ENCODE measurements at regions not wholly inside any gene's neighbourhood (a gene's known extent, or its start where the extent isn't known, plus 50 kb on each side); places are given as distances from the start of the nearest gene placed in this dataset.

GRCh38 chr10:21159669-21160068 is 262.6 kb upstream of the NEBL start:
- H3K27ac Mint-ChIP-seq: no peak overlapping the region
- peaks cover 12% of the 10 kb centered on the region for H3K9me3 Mint-ChIP-seq
- no peak for TF ChIP-seq CTCF (IDR thresholded peaks at IDR 0.05)
- peaks cover 18% of the 10 kb centered on the region for H3K36me3 Mint-ChIP-seq (ENCODE audit: low read depth)
- no peak overlapping the region for H3K4me3 Mint-ChIP-seq
- DNase-seq: no peak
- H3K4me1 Mint-ChIP-seq: peaks cover 15% of the 10 kb centered on the region
- H3K27me3 Mint-ChIP-seq (ENCODE audit: low read depth, poor library complexity): peaks cover 11% of the 10 kb centered on the region

GRCh38 chr10:21158301-21158700 is 261.2 kb upstream of the NEBL start:
- no peak for DNase-seq
- Mint-ChIP-seq H3K27me3 (ENCODE audit: low read depth, poor library complexity) (peaks cover 11% of the 10 kb centered on the region), H3K36me3 (ENCODE audit: low read depth) (peaks cover 14% of the 10 kb centered on the region), H3K9me3 (peaks cover 12% of the 10 kb centered on the region), H3K27ac (no peak overlapping the region), H3K4me1 (peaks cover 10% of the 10 kb centered on the region), H3K4me3 (no peak overlapping the region)
- TF ChIP-seq CTCF (IDR thresholded peaks at IDR 0.05): no peak

GRCh38 chr10:21157664-21158063 is 260.6 kb upstream of the NEBL start:
- Mint-ChIP-seq H3K4me1 (peaks cover 10% of the 10 kb centered on the region), H3K9me3 (peaks cover 11% of the 10 kb centered on the region), H3K36me3 (ENCODE audit: low read depth) (peaks cover 11% of the 10 kb centered on the region), H3K4me3 (no peak overlapping the region), H3K27ac (no peak overlapping the region), H3K27me3 (ENCODE audit: low read depth, poor library complexity) (peaks cover 10% of the 10 kb centered on the region)
- no peak for DNase-seq
- TF ChIP-seq CTCF (IDR thresholded peaks at IDR 0.05): no peak

GRCh38 chr10:21150166-21150565 is 253.1 kb upstream of the NEBL start:
- Mint-ChIP-seq H3K9me3 (no peaks in the 10 kb centered on the region), H3K4me3 (no peak overlapping the region), H3K27me3 (ENCODE audit: low read depth, poor library complexity) (peaks cover 10% of the 10 kb centered on the region), H3K36me3 (ENCODE audit: low read depth) (no peaks in the 10 kb centered on the region), H3K27ac (no peak overlapping the region), H3K4me1 (peaks cover 6% of the 10 kb centered on the region)
- no peak for DNase-seq
- TF ChIP-seq CTCF (IDR thresholded peaks at IDR 0.05): no peak

GRCh38 chr10:21146436-21146789 is 249.3 kb upstream of the NEBL start:
- no peaks in the 10 kb centered on the region for H3K9me3 Mint-ChIP-seq
- H3K36me3 Mint-ChIP-seq (ENCODE audit: low read depth): no peaks in the 10 kb centered on the region
- no peak for DNase-seq
- H3K4me1 Mint-ChIP-seq: peaks cover 2% of the 10 kb centered on the region
- no peak overlapping the region for H3K4me3 Mint-ChIP-seq
- peaks cover 8% of the 10 kb centered on the region for H3K27me3 Mint-ChIP-seq (ENCODE audit: low read depth, poor library complexity)
- no peak overlapping the region for H3K27ac Mint-ChIP-seq
- no peak for TF ChIP-seq CTCF (IDR thresholded peaks at IDR 0.05)

GRCh38 chr10:21145751-21146435 is 248.8 kb upstream of the NEBL start:
- DNase-seq: no peak
- Mint-ChIP-seq H3K9me3 (no peaks in the 10 kb centered on the region), H3K27ac (no peak overlapping the region), H3K4me3 (no peak overlapping the region), H3K36me3 (ENCODE audit: low read depth) (no peaks in the 10 kb centered on the region), H3K4me1 (no peaks in the 10 kb centered on the region), H3K27me3 (ENCODE audit: low read depth, poor library complexity) (peaks cover 5% of the 10 kb centered on the region)
- TF ChIP-seq CTCF (IDR thresholded peaks at IDR 0.05): no peak
